GM12878 (cell line): ENCODE measurements at regions not wholly inside any gene's neighbourhood (a gene's known extent, or its start where the extent isn't known, plus 50 kb on each side); places are given as distances from the start of the nearest gene placed in this dataset.

Experiments used
- ATF2 ChIP-seq: IDR thresholded peaks from 2 replicates; pipeline ENCODE4 v1.6.1; 2012; ENCODE audit warnings: low read length, inconsistent platforms
- ATF3 ChIP-seq: IDR thresholded peaks from 2 replicates; pipeline ENCODE4 v1.6.1; 2011; ENCODE audit warnings: low read depth, mild to moderate bottlenecking, low read length, moderate library complexity, borderline replicate concordance; ENCODE audit errors: extremely low read depth
- ATF7 ChIP-seq: fragments of 450-650 bp; IDR thresholded peaks from 2 replicates; pipeline ENCODE4 v1.6.1; 2016; ENCODE audit warnings: low read depth, mild to moderate bottlenecking
- BHLHE40 ChIP-seq, 2 experiments: fragments of 450-650 bp in 1 of 2; IDR thresholded peaks; 2 replicates each; pipeline ENCODE4 v1.6.1; 2011 to 2017; ENCODE audit warnings: low read depth in 2 of 2, borderline replicate concordance in 1 of 2, improper control_type of control experiment in 1 of 2, low read length in 1 of 2, mild to moderate bottlenecking in 1 of 2
- CEBPB ChIP-seq, 2 experiments: fragments of 150-350 bp in 1 of 2; IDR thresholded peaks; 2 replicates each; pipeline ENCODE4 v1.6.1; 2012 to 2014; ENCODE audit warnings: low read depth in 2 of 2, low read length in 2 of 2, borderline replicate concordance in 1 of 2, inconsistent platforms in 1 of 2
- CREM ChIP-seq: IDR thresholded peaks from 2 replicates; pipeline ENCODE4 v1.6.1; 2014; ENCODE audit warnings: antibody characterized with exemption, low read depth
- E2F4 ChIP-seq: IDR thresholded peaks from 2 replicates; pipeline ENCODE4 v1.6.1; 2012; ENCODE audit warnings: low read depth, low read length, improper control_type of control experiment
- EP300 ChIP-seq, 2 experiments: fragments of 150-350 bp in 1 of 2; IDR thresholded peaks; 2 replicates each; pipeline ENCODE4 v1.6.1; 2011 to 2012; ENCODE audit warnings: low read depth in 2 of 2, low read length in 2 of 2, borderline replicate concordance in 1 of 2, improper control_type of control experiment in 1 of 2, inconsistent platforms in 1 of 2; ENCODE audit not compliant: control insufficient read depth in 1 of 2
- GABPA ChIP-seq: IDR thresholded peaks from 2 replicates; pipeline ENCODE4 v1.6.1; 2014; ENCODE audit warnings: antibody characterized with exemption, low read depth, mild to moderate bottlenecking, inconsistent platforms
- HSF1 ChIP-seq: fragments of 150-350 bp; IDR thresholded peaks from 2 replicates; pipeline ENCODE4 v1.6.1; 2014; ENCODE audit warnings: mild to moderate bottlenecking, low read depth, low read length
- IKZF1 ChIP-seq: fragments of 450-650 bp; conservative IDR thresholded peaks from 2 replicates; pipeline ENCODE4 v1.6.1; 2017; ENCODE audit warnings: antibody characterized with exemption, mild to moderate bottlenecking
- IRF4 ChIP-seq: IDR thresholded peaks from 2 replicates; pipeline ENCODE4 v1.6.1; 2011; ENCODE audit warnings: low read depth, low read length
- IRF5 ChIP-seq: fragments of 450-650 bp; IDR thresholded peaks from 2 replicates; pipeline ENCODE4 v1.6.1; 2017; ENCODE audit warnings: borderline replicate concordance
- JUNB ChIP-seq: IDR thresholded peaks from 2 replicates; pipeline ENCODE4 v1.6.1; 2016; ENCODE audit warnings: antibody characterized with exemption, mild to moderate bottlenecking
- KLF5 ChIP-seq: fragments of 450-650 bp; IDR thresholded peaks from 2 replicates; pipeline ENCODE4 v1.6.1; 2014; ENCODE audit warnings: mild to moderate bottlenecking; ENCODE audit not compliant: partially characterized antibody
- MEF2A ChIP-seq: IDR thresholded peaks from 2 replicates; pipeline ENCODE4 v1.6.1; 2011; ENCODE audit warnings: low read depth, mild to moderate bottlenecking, low read length, moderate library complexity; ENCODE audit not compliant: insufficient read depth
- MEF2B ChIP-seq: fragments of 450-650 bp; IDR thresholded peaks from 2 replicates; pipeline ENCODE4 v1.6.1; 2018; ENCODE audit warnings: mild to moderate bottlenecking, moderate library complexity; ENCODE audit not compliant: partially characterized antibody, poor library complexity, severe bottlenecking
- NFIC ChIP-seq: IDR thresholded peaks from 2 replicates; pipeline ENCODE4 v1.6.1; 2012; ENCODE audit warnings: low read depth, mild to moderate bottlenecking, inconsistent platforms, low read length, moderate library complexity
- NFYA ChIP-seq: IDR thresholded peaks from 2 replicates; pipeline ENCODE4 v1.6.1; 2011; ENCODE audit warnings: low read depth, mild to moderate bottlenecking, low read length, improper control_type of control experiment, borderline replicate concordance
- PAX5 ChIP-seq: IDR thresholded peaks from 2 replicates; pipeline ENCODE4 v1.6.1; 2011; ENCODE audit warnings: low read depth, low read length, borderline replicate concordance
- POLR2A ChIP-seq: IDR thresholded peaks from 2 replicates; pipeline ENCODE4 v1.6.1; 2011; ENCODE audit warnings: low read depth, mild to moderate bottlenecking, low read length
- RUNX3 ChIP-seq: IDR thresholded peaks from 2 replicates; pipeline ENCODE4 v1.6.1; 2012; ENCODE audit warnings: low read length, inconsistent platforms
- SRF ChIP-seq, 2 experiments: IDR thresholded peaks; 2 replicates each; pipeline ENCODE4 v1.6.1; 2011; ENCODE audit warnings: low read depth in 2 of 2, low read length in 2 of 2, mild to moderate bottlenecking in 1 of 2, moderate library complexity in 1 of 2
- TBL1XR1 ChIP-seq: IDR thresholded peaks from 2 replicates; pipeline ENCODE4 v1.6.1; 2012; ENCODE audit warnings: low read depth, low read length, improper control_type of control experiment
- ZNF217 ChIP-seq: fragments of 450-650 bp; IDR thresholded peaks from 2 replicates; pipeline ENCODE4 v1.6.1; 2017; ENCODE audit warnings: antibody characterized with exemption, mild to moderate bottlenecking
- ZNF384 ChIP-seq: IDR thresholded peaks from 2 replicates; pipeline ENCODE4 v1.6.1; 2012; ENCODE audit warnings: low read depth, mild to moderate bottlenecking, low read length, improper control_type of control experiment, borderline replicate concordance

- TF ChIP-seq HSF1 (no peak), ATF3 (peak; percentile 19; the same call in 1 of the 2 replicates), MEF2A (peak; percentile 96), PAX5 (0 out of 2 replicates have a peak, but pooled peaks have one; percentile 55), NFIC (peak; percentile 71; the same call in 1 of the 2 replicates), MEF2B (peak; percentile 74), ZNF217 (no peak), NFYA (no peak), JUNB (peak; percentile 65), RUNX3 (peak; percentile 83), ATF2 (peak; percentile 10; the same call in 1 of the 2 replicates), KLF5 (no peak), BHLHE40 (IDR thresholded peaks at IDR 0.05; ENCODE audit: borderline replicate concordance in 1 of 2, low read depth in 2 of 2, low read length in 1 of 2) (peak in 1 of 2 experiments; percentile 21; a peak in 1 of 4 replicates), SRF (IDR thresholded peaks at IDR 0.05; ENCODE audit: low read depth in 2 of 2, low read length in 2 of 2) (0 out of 4 replicates have a peak, but pooled peaks of 1 of the 2 experiments have one; percentile 3), POLR2A (no peak), ZNF384 (no peak), TBL1XR1 (peak; percentile 81; the same call in 1 of the 2 replicates), ATF7 (peak; percentile 51; the same call in 1 of the 2 replicates), EP300 (IDR thresholded peaks at IDR 0.05; ENCODE audit: borderline replicate concordance in 1 of 2, control insufficient read depth in 1 of 2, low read depth in 2 of 2, low read length in 2 of 2) (peak; percentile 26 to 50; a peak in 2 of 4 replicates), GABPA (no peak), IRF4 (0 out of 2 replicates have a peak, but pooled peaks have one; percentile 3), CEBPB (IDR thresholded peaks at IDR 0.05; ENCODE audit: borderline replicate concordance in 1 of 2, low read depth in 2 of 2, low read length in 2 of 2) (no peak), IKZF1 (no peak; the same call in 1 of the 2 replicates), E2F4 (no peak), IRF5 (no peak), CREM (peak; percentile 61; the same call in 1 of the 2 replicates)
Measured at GRCh38 chrX:39855748-39856129, 242.0 kb downstream of the BCOR start (continued).
